ENCODE measurements at regions not wholly inside any gene's neighbourhood (a gene's known extent, or its start where the extent isn't known, plus 50 kb on each side); places are given as distances from the start of the nearest gene placed in this dataset.
A peak's percentile ranks its signal among the peaks of the same experiment; 100 is the strongest.
"Not testable (repeated sequence)": the region's sequence is repeated elsewhere in the genome, so short reads cannot be mapped to it uniquely, and the experiment has no call there.

DNA sequence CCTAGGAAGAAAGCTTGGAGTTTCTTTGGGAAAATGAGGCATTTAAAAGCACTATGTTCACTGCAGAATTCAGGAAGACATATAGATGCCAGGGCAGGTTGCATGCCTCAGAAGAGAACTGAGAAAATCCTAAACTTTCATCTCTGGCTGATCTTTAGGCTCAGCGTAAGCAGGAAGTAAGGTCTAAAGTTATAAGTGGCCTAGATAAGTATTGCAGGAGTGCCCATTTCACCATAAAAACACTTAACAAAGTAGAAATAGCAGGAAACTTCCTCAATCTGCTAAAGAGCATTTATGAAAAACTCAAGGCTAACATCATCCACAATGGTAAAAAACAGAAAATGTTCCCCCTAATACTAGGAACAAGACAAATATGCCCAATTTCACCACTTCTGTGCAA is 320.3 kb downstream of the BMP2 start:
- no peak for DNase-seq

DNA sequence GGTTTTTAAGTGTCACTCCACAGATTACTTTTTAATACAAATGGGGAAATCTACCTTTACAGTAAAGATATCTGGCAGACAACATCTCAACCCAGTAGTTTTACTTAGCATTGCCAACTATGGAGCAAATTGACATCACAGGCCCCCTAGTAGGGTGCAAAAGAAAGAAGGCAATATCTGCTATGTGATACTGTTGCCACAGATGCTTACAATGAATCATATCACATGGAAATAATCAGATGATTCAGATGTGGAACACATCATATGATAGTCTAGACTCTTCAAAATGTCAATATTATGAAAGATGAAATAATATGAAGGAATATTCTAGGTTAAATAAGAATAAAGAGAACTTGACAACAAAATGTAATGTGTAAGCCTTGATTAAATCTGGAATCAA is 322.5 kb downstream of the BMP2 start:
- DNase-seq, result no peak

DNA sequence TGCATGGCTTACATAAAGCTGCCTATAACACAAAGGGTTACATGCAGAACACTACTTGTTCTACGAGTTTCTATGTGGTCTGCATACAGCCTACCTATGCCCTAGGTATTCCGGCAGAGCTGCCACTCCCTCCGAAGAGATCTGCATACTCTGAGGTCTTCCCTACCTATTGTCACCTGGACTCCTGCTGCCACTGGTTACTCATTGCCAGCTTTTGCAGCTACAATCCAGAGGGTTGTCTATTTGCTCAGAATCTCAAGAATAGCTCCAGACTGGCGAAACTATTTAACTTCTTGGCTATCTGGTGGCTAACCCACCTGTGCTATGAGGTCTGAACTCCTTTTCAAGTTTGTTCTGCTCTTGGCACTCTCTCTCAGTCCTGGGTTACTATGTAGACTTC is 323.3 kb downstream of the BMP2 start:
- no peak for DNase-seq

DNA sequence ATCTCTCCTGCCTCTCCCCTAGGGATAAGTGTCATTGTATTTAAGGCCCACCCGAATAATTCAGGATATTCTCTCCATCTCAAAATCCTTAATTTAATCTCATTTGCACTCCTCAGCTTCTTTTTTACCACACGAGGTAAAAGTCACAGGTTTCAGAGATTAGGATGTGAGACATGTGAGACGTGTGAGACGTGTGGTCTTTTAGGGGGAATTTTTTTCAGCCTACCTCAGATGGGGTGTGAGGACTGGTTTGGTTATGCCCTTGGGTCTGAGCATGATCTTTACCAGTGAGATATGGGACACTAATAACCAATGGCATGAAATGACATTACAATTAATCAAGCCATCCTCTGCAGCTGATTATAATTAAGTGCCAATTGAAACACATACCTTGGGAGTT is 324.2 kb downstream of the BMP2 start:
- no peak for DNase-seq

DNA sequence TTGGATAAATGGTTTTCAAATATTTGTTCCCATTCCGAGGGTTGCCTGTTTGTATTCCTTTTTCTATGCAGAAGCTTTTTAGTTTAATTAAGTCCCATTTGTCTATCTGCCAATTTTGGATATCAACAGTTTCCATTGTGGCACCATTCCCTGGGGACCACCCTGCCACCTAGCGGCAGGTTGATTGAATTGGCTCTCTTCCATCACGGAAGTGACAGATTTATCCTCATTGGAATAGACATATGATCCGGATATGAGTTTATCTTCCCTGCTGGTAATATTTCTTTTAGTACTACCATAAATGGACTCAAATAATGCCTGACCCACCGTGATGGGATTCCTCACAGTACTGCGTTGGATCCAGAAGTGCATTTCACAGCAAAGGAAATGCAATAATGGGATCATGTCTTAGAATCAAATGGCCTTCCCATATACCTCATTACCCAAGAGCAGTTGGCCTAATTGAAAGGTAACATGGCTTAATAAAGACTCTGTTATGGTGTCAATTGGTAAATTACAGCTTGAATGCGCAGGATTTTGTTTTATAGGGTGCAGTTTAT is 327.0 kb downstream of the BMP2 start:
- DNase-seq, result peak; percentile 29

DNA sequence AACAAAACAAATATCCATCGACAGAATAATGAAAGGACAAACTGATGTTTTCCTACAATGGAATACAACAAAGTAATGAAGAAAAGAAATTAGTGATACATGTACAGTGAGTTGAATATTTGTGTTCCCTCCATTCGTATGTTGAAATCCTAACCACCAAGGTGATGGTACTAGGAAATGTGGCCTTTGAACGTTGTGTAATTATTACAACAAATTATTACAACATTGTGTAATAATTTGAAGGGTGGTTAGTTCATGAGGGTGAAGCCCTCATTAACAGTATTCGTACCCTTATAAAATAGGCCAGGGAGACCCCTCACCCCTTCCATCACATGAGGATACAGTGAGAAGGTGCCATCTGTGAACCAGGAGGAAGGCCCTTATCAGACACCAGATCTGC is 339.4 kb downstream of the BMP2 start:
- DNase-seq, result no peak

DNA sequence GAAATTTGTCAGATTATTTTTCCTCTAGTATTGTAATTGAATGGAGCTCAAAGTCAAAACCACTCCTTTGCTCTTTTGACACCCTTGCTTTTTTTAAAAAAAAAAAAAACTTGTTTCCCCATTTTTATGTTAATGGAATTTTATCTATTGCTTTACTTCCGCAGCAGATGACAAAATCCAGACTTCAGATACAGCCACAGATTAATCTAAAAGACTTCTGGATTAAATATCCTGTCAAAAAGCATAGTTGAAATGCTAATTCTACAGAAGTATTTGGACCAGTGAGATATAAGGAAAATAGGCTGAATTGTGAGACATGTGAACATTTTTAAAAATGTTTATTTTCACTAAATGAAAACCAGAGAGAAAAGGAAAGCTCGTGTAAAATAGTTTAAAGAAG is 341.4 kb downstream of the BMP2 start:
- DNase-seq, result no peak

DNA sequence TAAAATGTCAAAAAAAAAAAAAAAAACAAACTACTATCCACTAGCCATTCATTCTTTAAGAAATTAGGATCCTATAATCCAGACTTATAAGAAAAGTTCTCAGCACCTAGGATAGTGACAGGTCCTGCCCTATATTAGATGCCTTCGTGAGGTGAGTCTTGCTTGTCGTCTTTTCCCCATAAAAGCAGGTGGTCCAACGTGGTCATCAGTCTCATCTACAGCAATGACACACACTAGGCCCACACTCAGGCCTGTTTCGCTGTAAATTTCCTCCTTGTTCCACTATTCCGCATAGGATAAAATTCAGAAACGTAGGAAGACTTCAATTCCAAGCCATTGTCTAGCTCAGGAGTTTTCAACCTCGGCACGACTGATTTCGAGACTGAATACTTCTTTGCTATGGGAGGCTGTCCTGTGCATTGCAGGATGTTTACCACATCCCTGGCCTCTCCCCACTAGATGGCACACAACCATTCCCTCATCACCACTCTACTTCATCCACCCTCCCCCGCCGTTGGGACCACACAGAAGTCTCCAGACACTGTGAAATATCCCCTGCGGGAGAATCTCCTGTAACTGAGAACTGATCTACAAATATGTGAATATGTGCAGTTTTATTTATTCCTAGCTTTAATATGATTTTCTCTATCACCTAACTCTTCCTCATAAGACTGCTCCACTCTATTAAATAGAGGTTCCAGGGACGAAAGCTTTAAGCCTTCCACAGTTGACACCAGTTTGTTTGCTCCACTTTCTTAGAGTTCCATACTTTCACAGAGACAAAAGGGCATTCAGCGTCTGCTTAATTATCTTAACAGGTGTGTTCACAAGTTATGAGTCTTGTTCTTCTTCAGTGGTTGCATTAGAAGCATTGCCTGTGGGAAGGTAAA is 346.3 kb downstream of the BMP2 start:
- no peak for DNase-seq

DNA sequence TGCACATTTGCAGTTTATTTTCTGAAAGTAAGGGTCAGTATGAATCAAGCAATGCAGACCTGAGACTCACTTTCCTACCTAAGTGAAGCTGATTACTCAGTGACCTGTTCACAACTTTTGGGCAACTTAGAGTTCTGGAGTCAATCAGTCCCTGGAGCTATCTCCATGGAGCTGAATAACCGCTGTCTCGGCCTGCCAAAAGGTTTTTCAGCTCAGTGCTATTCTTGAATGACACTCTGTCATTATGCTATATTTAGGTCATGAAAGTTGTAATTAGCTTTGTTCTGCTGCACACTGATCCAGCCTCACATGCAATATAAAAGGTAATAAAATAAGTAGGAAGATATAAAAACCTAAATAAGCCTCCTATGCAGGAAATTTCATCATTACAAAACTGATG is 356.0 kb downstream of the BMP2 start:
- no peak for DNase-seq

DNA sequence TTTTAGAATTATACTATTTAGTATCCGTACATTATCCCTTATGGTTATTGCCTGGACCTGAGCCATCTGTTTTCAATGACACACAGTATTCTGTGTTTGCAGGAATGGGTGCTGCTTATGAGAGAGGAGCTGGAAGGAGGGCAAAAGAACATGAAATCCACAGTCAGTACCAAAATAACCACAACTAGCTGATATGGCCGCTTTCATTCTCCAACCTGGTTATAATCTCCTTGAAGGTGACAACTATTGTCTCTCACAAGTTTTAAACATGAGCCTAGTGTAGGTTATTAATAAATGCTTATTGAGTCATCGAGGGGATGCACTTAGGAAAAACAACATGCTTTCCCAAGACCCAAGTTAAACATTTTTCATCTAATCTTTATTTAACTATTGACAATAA is 356.6 kb downstream of the BMP2 start:
- no peak for DNase-seq

DNA sequence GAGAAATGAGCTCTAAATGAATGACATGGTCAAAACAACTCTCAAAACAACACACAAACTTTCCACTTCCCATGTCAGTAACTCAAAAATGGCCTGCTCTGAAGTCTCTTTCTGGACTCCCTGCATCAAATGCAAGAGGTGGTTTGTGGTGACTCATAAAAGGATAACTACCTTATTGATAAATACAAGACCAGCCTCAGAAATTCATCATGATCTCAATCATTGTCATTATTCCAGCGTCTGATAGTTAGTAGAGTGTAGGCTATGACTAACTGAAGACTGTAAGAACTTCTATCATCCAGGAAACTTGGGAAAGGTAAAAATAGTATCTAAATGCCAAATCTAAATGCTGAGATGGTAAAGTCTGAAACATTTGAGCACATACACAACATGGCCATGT is 369.4 kb downstream of the BMP2 start:
- DNase-seq, result no peak

DNA sequence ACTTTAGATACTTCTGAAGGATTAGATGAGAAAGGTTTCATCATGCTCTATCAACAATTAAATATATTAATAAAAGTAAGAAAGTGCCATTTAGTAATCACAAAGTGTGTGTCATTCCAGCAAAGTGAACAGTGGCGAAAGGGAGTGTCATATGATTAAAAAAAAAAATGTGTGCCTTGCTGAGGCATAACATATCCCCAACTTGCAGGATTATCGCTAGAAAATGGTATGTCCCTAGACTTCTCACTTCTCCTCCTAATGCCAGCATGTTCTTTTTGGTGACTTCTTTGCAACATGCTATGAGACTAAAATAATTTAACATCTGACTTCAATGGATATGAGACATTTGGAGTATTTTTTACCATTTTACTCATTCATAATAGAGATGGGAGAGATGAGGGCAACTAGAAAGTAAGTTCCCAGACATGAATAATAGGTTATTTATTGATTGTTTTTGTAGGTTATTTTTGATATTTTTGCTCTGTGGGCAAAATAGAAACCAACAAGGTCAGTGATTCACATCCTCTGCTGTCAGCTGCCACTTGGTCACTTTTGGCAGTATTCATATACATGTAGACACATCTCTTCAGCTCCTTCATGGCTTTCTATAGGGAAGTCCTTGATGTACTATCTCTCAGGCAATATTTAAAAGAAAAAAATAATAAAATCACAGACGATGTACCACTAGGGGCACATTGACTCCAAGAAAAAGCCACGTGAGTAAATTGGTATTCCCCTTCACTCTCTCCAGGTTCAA is 370.1 kb downstream of the BMP2 start:
- no peak for DNase-seq

DNA sequence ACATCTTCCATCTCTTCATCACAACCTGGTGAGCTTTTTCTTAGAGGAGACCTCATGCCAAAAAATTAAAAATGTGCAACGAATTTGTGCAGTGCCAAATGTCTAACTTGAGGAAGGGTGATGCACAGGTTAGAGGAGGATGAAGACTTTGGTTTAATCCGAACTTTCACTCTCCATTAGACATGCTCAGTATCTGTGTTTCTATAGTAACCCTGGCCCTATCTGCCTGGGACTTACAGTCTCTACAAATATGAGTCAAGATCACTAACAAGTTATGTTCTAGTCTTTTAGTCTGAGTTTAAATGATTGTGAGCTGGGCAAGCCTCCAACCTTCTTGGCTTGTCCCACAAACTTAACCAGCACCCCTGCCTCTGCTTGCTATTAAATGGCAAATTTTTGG is 377.0 kb downstream of the BMP2 start:
- no peak for DNase-seq

DNA sequence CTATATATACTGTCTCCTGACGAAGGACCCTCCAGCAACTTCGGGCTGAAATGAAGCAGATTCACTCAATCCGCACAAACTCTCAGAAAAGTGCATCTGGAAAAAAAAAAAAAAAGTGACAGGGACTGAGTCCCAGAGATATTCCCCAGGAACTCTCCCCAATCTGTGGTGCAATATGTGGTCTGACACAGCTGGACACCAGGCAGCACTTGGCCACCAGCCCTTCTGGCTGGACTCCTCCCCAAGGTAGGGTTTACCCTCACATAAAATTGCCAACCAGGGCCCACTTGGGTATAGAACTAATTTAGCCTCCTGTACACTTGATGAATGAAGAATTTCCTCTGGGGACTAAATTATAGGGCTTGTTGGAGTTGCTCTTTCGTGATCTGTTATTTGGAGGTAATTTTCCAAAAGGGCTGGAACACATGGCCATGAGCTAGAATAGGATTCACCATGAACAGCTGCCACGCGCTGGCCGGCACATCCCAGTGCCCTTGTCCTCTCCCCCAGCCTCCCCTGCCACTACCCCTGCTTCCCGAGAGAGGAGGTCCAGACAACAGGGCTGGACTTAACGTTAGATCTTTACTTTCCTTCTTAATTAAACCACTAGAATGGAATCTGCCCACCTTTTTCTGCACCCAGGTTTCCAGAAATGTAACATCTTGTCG is 379.2 kb downstream of the BMP2 start:
- DNase-seq, result no peak

DNA sequence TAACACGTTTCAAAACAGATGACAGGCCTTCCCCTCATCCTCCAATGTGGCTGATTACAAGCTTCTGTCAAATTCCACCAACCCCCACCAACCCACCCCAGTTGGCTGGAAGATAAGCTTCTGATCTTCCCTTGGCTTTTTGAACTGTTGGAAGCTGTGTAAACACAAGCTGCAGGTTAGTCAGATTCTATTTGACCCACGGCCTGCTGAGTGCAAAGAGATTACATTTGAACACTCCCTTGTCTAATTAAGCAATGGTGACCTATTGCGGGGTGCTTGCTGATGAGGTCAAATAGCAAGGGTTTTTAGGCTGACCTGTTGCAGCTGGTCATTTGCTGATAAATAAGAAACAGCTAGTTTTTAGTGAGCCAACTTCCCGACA is 379.7 kb downstream of the BMP2 start:
- no peak for DNase-seq

DNA sequence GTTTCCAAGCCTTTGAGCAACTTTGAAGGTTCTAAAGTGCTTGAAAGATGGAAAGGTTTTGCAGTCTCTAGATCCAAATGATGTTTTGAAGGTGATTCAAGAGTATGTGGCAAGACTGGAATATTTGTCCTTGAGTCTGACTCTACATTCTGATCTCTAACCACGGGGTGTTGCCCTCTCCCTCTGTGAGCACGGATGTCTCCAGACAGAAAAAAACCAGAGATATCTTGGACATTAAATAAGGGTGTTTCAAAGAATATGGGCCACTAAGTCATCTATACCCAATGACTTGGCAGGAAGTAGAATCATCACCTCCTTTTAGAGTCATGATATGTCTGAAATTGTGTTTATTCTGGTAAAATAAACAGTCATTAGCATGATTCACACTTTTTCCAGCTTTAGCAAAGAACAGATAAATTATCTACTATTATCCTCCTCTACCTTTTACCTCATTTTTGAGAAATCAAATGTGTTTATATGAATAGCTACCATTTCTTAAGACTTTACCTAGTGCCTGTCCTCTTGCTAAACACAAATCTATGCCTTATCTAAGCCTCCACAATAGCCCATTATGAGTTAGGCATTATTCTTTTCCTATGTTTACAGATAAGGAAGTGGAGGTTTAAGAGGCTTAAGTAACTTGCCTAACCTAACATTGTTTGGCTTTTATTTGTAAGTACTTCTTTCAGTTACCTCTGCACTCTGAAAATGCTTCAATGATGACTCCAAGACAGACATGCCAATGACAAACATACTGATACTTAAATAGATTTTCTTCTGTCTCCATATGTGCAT is 384.4 kb downstream of the BMP2 start:
- DNase-seq, result no peak

DNA sequence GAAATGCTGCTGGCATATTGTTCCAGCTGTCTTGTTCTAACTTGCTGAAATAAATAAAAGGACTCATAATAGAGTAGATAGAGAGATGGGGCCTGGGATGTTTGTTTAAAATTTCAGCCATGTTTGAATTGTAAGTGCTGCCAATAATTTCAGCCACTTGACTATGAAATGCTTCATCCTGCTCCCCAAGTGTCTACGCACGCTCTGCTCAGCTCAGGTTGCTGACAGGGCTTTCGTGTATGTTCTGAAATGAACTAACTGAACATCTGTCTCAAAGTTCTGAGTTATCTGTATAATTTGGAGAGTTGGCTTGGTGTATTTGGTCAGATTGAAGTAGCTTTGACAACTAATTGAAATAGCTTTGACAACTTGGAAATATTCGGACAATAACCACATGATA is 387.8 kb downstream of the BMP2 start:
- no peak for DNase-seq

DNA sequence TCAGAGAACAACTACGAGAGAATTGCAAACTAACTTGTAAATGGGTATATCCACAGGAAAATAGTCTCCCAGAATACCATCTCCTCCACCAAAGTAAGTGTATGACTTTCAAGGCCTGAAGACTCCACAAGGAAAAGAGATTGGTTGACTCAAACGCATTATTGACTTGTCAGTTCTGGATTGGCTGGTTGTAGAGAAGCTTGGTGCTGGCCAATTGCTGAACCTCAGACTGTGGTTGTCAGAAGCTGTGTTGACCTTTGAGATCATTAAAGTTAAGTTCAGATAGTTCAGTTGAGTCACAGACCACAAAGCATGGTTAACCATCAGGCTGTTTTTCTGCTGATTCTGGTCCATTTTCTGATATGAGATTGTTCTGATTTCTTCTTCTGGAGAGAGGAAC is 388.3 kb downstream of the BMP2 start:
- no peak for DNase-seq

DNA sequence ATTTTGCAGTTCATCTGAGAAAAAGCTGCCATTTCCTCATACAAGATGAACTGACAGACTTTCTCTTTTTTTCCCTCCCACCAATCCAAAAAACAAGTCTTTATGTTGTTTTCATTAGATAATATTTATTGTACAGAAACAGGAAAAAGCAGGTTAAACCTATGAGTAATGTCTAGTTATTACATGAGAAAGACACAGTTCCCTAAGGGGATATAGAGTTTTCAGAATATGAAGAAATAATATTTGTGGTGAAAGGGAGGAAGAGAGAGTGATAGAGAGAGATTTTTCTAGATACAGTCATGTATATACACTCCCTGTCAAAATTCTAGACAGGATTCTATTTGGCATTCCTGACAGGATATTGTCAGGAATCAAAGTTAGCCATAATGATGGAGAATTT is 392.4 kb downstream of the BMP2 start:
- no peak for DNase-seq

DNA sequence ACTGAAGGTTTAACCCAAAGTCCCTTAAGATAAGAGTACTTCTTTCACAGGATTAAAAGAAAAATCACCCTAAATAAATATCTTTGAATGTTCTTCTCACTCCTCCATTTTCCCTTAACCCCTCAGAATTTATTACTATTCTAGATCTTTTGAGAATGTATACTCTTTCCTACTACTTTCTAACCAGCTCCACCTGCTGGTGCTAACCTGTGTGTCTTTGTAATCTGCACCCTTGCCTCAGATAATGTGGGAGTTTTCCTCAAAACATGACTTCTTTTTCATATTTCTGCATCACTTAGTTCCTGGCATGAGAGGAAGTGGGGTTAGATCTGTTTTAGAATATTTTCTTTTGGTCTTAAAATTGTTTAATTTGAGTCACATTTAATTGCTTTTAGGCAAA is 394.2 kb downstream of the BMP2 start:
- DNase-seq, result no peak

DNA sequence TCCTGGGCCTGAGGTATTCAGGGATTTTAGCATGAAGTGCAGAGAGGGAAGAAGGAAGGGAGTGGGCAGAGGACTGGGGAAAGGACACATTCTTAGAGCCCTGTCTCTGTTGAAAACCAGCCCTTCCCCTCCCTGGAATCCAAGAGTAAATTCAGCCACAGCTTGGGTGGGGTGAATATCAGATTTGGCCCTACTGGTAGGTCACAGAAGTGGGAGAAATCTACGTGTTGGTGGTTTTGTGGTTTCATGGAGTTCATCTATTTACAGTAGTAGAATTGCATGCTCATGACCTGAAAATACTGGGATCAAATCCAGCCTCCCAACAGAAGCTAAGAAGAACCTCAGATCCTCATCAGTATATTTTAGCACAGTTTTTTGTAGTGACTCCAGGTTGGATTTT is 404.4 kb downstream of the BMP2 start:
- no peak for DNase-seq

DNA sequence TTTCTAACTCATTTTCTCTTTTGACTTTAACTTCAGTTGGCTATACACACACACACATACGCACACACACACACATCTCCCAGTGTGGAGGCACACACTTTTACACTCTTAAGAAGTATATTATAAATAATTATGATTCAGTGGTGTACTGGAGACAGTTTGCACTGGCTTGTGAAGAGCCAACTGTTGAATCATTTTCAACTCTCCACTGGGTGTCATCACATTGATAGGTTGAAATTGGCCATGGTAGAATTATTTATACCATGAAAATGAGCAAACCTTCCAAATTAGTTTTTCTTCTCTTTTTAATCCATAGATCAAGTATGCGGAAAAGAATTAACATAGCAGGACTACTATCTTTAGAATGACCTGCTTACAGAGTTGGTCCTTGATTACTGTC is 407.1 kb downstream of the BMP2 start:
- DNase-seq, result no peak

DNA sequence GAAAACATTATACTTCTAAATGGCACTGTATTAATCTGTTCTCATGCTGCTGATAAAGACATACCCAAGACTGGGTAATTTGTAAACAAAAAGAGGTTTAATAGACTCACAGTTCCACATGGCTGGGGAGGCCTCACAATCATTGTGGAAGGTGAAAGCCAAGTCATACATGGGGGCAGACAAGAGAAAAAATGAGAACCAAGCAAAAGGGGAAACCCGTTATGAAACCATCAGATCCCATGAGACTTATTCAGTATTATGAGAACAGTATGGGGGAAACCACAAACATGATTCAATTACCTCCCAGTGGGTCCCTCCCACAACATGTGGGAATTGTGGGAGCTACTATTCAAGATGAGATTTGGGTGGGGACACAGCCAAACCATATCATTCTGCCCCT is 408.3 kb downstream of the BMP2 start:
- not testable (repeated sequence) for DNase-seq
